Activated CD4-positive, alpha-beta memory T cell treated with anti-CD3 and anti-CD28 coated beads for 36 hours (primary cell): ENCODE measurements at regions not wholly inside any gene's neighbourhood (a gene's known extent, or its start where the extent isn't known, plus 50 kb on each side); places are given as distances from the start of the nearest gene placed in this dataset.
A peak's percentile ranks its signal among the peaks of the same experiment; 100 is the strongest.

Source experiments
- CTCF ChIA-PET: fragments of 350-600 bp; sonication (Branson Sonifier 250); formaldehyde crosslinking; loops from one replicate; lab custom pipeline; 2021; ENCODE audit warnings: antibody characterized with exemption, inconsistent platforms; lab: Charles Lee
- POLR2A ChIA-PET: fragments of 350-600 bp; sonication (Branson Sonifier 250); formaldehyde crosslinking; loops from one replicate; lab custom pipeline; 2021; ENCODE audit warnings: antibody characterized with exemption; lab: Charles Lee
- DNase-seq: peaks from one replicate; pipeline ENCODE4 v3.0.0-alpha.2; 2020
- H3K27ac Mint-ChIP-seq: one replicate; pipeline ENCODE4 v1.8.0; 2021; ENCODE audit warnings: mixed read lengths
- H3K27me3 Mint-ChIP-seq: one replicate; pipeline ENCODE4 v1.8.0; 2021; ENCODE audit warnings: mixed read lengths
- H3K36me3 Mint-ChIP-seq: one replicate; pipeline ENCODE4 v1.8.0; 2021; ENCODE audit warnings: mixed read lengths
- H3K4me1 Mint-ChIP-seq: one replicate; pipeline ENCODE4 v1.8.0; 2021; ENCODE audit warnings: low read depth, mixed read lengths
- H3K4me3 Mint-ChIP-seq: one replicate; pipeline ENCODE4 v1.8.0; 2021; ENCODE audit warnings: mild to moderate bottlenecking, mixed read lengths
- H3K9me3 Mint-ChIP-seq: one replicate; pipeline ENCODE4 v1.8.0; 2021; ENCODE audit warnings: mixed read lengths
- intact Hi-C: fragments of 100-400 bp; cut with micrococcal nuclease; formaldehyde crosslinking; loops from one replicate; pipeline ENCODE4 v1.15.1; 2023

- CTCF ChIA-PET: interaction anchor here (0.6 to 7.5 kb wide), 35 partner anchors 7 to 1267 kb away, joined by 3 to 100 read pairs (median 5); partner anchors contain the start of genes NFE2L3 and SNX10
- H3K27ac Mint-ChIP-seq: no peak overlapping the region
- no peaks in the 10 kb centered on the region for H3K36me3 Mint-ChIP-seq
- no peaks in the 10 kb centered on the region for H3K9me3 Mint-ChIP-seq
- peaks cover 2% of the 10 kb centered on the region for H3K27me3 Mint-ChIP-seq
- DNase-seq: peak; percentile 41
- POLR2A ChIA-PET: no interaction called here
- intact Hi-C loops: loop anchor here (2.0 to 10.0 kb wide), 6 partner anchors 31 to 971 kb away; partner anchors contain the start of genes CBX3, HNRNPA2B1, NFE2L3 and SKAP2
- no peak overlapping the region for H3K4me3 Mint-ChIP-seq
- H3K4me1 Mint-ChIP-seq: peaks cover 26% of the 10 kb centered on the region
Measured at GRCh38 chr7:25894002-25894901, 257.7 kb upstream of the NFE2L3 start.

- peak; percentile 75 for DNase-seq
- intact Hi-C loops: loop anchor here (1.0 to 10.0 kb wide), 7 partner anchors 32 to 970 kb away; partner anchors contain the start of genes CBX3, HNRNPA2B1, NFE2L3 and SKAP2
- H3K27me3 Mint-ChIP-seq: peaks cover 1% of the 10 kb centered on the region
- H3K9me3 Mint-ChIP-seq: no peaks in the 10 kb centered on the region
- H3K36me3 Mint-ChIP-seq: no peaks in the 10 kb centered on the region
- peak overlapping the region; percentile 44 for H3K4me3 Mint-ChIP-seq
- H3K4me1 Mint-ChIP-seq: peaks cover 26% of the 10 kb centered on the region
- CTCF ChIA-PET: interaction anchor here (0.6 to 7.5 kb wide), 27 partner anchors 11 to 1266 kb away, joined by 3 to 100 read pairs (median 4); partner anchors contain the start of genes NFE2L3 and SNX10
- POLR2A ChIA-PET: no interaction called here
- no peak overlapping the region for H3K27ac Mint-ChIP-seq
Measured at GRCh38 chr7:25894902-25895791, 256.9 kb upstream of the NFE2L3 start.

- DNase-seq: no peak
- Mint-ChIP-seq H3K27me3 (peaks cover 1% of the 10 kb centered on the region), H3K4me1 (peaks cover 26% of the 10 kb centered on the region), H3K27ac (no peak overlapping the region), H3K9me3 (no peaks in the 10 kb centered on the region), H3K36me3 (no peaks in the 10 kb centered on the region), H3K4me3 (no peak overlapping the region)
- intact Hi-C loops: loop anchor here (1.0 to 10.0 kb wide), 5 partner anchors 33 to 969 kb away; partner anchors contain the start of genes CBX3, HNRNPA2B1 and SKAP2
- ChIA-PET POLR2A (no interaction called here), CTCF (interaction anchor here (0.6 to 7.5 kb wide), 18 partner anchors 11 to 1265 kb away, joined by 3 to 100 read pairs (median 5); partner anchors contain the start of genes NFE2L3 and SNX10)
Measured at GRCh38 chr7:25895792-25896171, 256.2 kb upstream of the NFE2L3 start.

- ChIA-PET POLR2A (no interaction called here), CTCF (interaction anchor here (0.6 to 7.5 kb wide), 14 partner anchors 9 to 1264 kb away, joined by 3 to 100 read pairs (median 4); no protein-coding TSS in a partner anchor)
- Mint-ChIP-seq H3K27me3 (peaks cover 1% of the 10 kb centered on the region), H3K4me1 (peaks cover 26% of the 10 kb centered on the region), H3K36me3 (no peaks in the 10 kb centered on the region), H3K9me3 (no peaks in the 10 kb centered on the region), H3K27ac (no peak overlapping the region), H3K4me3 (no peak overlapping the region)
- no peak for DNase-seq
- intact Hi-C loops: loop anchor here (10.0 kb wide), 1 partner anchor 967 kb away; the partner anchor contains the start of gene SKAP2
Measured at GRCh38 chr7:25897261-25897782, 254.7 kb upstream of the NFE2L3 start.

- Mint-ChIP-seq H3K27me3 (peaks cover 3% of the 10 kb centered on the region), H3K27ac (no peak overlapping the region), H3K4me1 (peaks cover 3% of the 10 kb centered on the region), H3K4me3 (no peak overlapping the region), H3K36me3 (no peaks in the 10 kb centered on the region), H3K9me3 (no peaks in the 10 kb centered on the region)
- intact Hi-C loops: no loop called here
- DNase-seq: no peak
- ChIA-PET POLR2A (interaction anchor here (0.6 kb wide), 1 partner anchor 1639 kb away, joined by 5 read pairs; no protein-coding TSS in a partner anchor), CTCF (interaction anchor here (2.2 kb wide), 1 partner anchor 7 kb away, joined by 13 read pairs; no protein-coding TSS in a partner anchor)
Measured at GRCh38 chr7:25900245-25900644, 251.8 kb upstream of the NFE2L3 start.

GRCh38 chr7:25900877-25901276, 251.1 kb upstream of the NFE2L3 start:
- Mint-ChIP-seq H3K36me3 (no peaks in the 10 kb centered on the region), H3K27me3 (peaks cover 8% of the 10 kb centered on the region), H3K27ac (no peak overlapping the region), H3K4me3 (no peak overlapping the region), H3K9me3 (no peaks in the 10 kb centered on the region), H3K4me1 (peaks cover 6% of the 10 kb centered on the region)
- POLR2A ChIA-PET: no interaction called here
- no peak for DNase-seq
- CTCF ChIA-PET: interaction anchor here (2.2 kb wide), 1 partner anchor 8 kb away, joined by 13 read pairs; no protein-coding TSS in a partner anchor
- intact Hi-C loops: no loop called here

- POLR2A ChIA-PET: no interaction called here
- peaks cover 8% of the 10 kb centered on the region for H3K4me1 Mint-ChIP-seq
- no peaks in the 10 kb centered on the region for H3K36me3 Mint-ChIP-seq
- no peaks in the 10 kb centered on the region for H3K9me3 Mint-ChIP-seq
- H3K27me3 Mint-ChIP-seq: peaks cover 8% of the 10 kb centered on the region
- H3K4me3 Mint-ChIP-seq: no peak overlapping the region
- no peak overlapping the region for H3K27ac Mint-ChIP-seq
- no peak for DNase-seq
- CTCF ChIA-PET: interaction anchor here (2.2 kb wide), 1 partner anchor 9 kb away, joined by 13 read pairs; no protein-coding TSS in a partner anchor
- intact Hi-C loops: no loop called here
Measured at GRCh38 chr7:25901658-25902057, 250.3 kb upstream of the NFE2L3 start.

- ChIA-PET POLR2A (no interaction called here), CTCF (interaction anchor here (6.7 kb wide), 1 partner anchor 12 kb away, joined by 67 read pairs; no protein-coding TSS in a partner anchor)
- H3K27me3 Mint-ChIP-seq: peaks cover 13% of the 10 kb centered on the region
- H3K36me3 Mint-ChIP-seq: no peaks in the 10 kb centered on the region
- no peaks in the 10 kb centered on the region for H3K9me3 Mint-ChIP-seq
- intact Hi-C loops: no loop called here
- no peak overlapping the region for H3K4me3 Mint-ChIP-seq
- no peak overlapping the region for H3K27ac Mint-ChIP-seq
- DNase-seq: no peak
- peaks cover 11% of the 10 kb centered on the region for H3K4me1 Mint-ChIP-seq
Measured at GRCh38 chr7:25906003-25906402, 246.0 kb upstream of the NFE2L3 start.

GRCh38 chr7:25906760-25907159, 245.2 kb upstream of the NFE2L3 start:
- no peaks in the 10 kb centered on the region for H3K9me3 Mint-ChIP-seq
- DNase-seq: no peak
- ChIA-PET CTCF (interaction anchor here (6.7 kb wide), 1 partner anchor 12 kb away, joined by 67 read pairs; no protein-coding TSS in a partner anchor), POLR2A (no interaction called here)
- no peak overlapping the region for H3K4me3 Mint-ChIP-seq
- H3K4me1 Mint-ChIP-seq: peaks cover 11% of the 10 kb centered on the region
- H3K27ac Mint-ChIP-seq: no peak overlapping the region
- intact Hi-C loops: no loop called here
- H3K36me3 Mint-ChIP-seq: no peaks in the 10 kb centered on the region
- peaks cover 13% of the 10 kb centered on the region for H3K27me3 Mint-ChIP-seq

GRCh38 chr7:25907214-25907613, 244.8 kb upstream of the NFE2L3 start:
- intact Hi-C loops: no loop called here
- Mint-ChIP-seq H3K36me3 (no peaks in the 10 kb centered on the region), H3K4me1 (peaks cover 11% of the 10 kb centered on the region), H3K27me3 (peaks cover 13% of the 10 kb centered on the region), H3K9me3 (no peaks in the 10 kb centered on the region), H3K4me3 (no peak overlapping the region), H3K27ac (no peak overlapping the region)
- DNase-seq: no peak
- ChIA-PET CTCF (interaction anchor here (1.1 to 6.7 kb wide), 2 partner anchors 13 to 470 kb away, joined by 3 to 67 read pairs; no protein-coding TSS in a partner anchor), POLR2A (no interaction called here)

GRCh38 chr7:25907731-25908130, 244.3 kb upstream of the NFE2L3 start:
- intact Hi-C loops: no loop called here
- Mint-ChIP-seq H3K4me3 (no peak overlapping the region), H3K4me1 (peaks cover 11% of the 10 kb centered on the region), H3K27ac (no peak overlapping the region), H3K9me3 (no peaks in the 10 kb centered on the region), H3K36me3 (no peaks in the 10 kb centered on the region), H3K27me3 (peaks cover 13% of the 10 kb centered on the region)
- ChIA-PET POLR2A (no interaction called here), CTCF (interaction anchor here (1.1 to 6.7 kb wide), 2 partner anchors 13 to 470 kb away, joined by 3 to 67 read pairs; no protein-coding TSS in a partner anchor)
- DNase-seq: no peak
